Ovary (tissue), 7 donors: ENCODE measurements at regions not wholly inside any gene's neighbourhood (a gene's known extent, or its start where the extent isn't known, plus 50 kb on each side); places are given as distances from the start of the nearest gene placed in this dataset. TPM values are rescaled to one million over a fixed set of nuclear protein-coding genes. Genes with fewer than 3 reads are reported as not detected.

Experiments
- DNase-seq, 5 donors: peaks; one replicate each; pipeline ENCODE4 v3.0.0-alpha.2; 2019 to 2020
- H3K27ac ChIP-seq, 2 donors: fragments of 200-600 bp; one replicate each; pipeline versions ENCODE4 v1.5.1 to v1.8.0; 2019 to 2022
- H3K27me3 ChIP-seq: fragments of 200-600 bp; one replicate; pipeline ENCODE4 v1.8.0; 2022
- H3K36me3 ChIP-seq: fragments of 200-600 bp; sonication (generic); one replicate; pipeline ENCODE4 v1.5.1; 2019
- H3K4me1 ChIP-seq: one replicate; pipeline ENCODE4 v1.8.1; 2013; ENCODE audit warnings: mild to moderate bottlenecking, moderate library complexity; ENCODE audit not compliant: insufficient read depth
- H3K4me3 ChIP-seq: fragments of 200-600 bp; sonication (generic); one replicate; pipeline ENCODE4 v1.5.1; 2017
- H3K9me3 ChIP-seq, 2 donors: fragments of 200-600 bp in 1 of 2; sonication (generic) in 1 of 2; one replicate each; pipeline versions ENCODE4 v1.5.1 to v1.8.1; 2013 to 2019; ENCODE audit warnings: mild to moderate bottlenecking in 1 of 2, moderate library complexity in 1 of 2
- CTCF ChIP-seq, 3 donors: fragments of 450-650 bp in 2 of 3; fragments of 200-600 bp in 1 of 3; IDR thresholded peaks; one replicate each; pipeline versions ENCODE4 v1.5.1 to v1.8.0; 2016 to 2022; ENCODE audit warnings: antibody characterized with exemption in 3 of 3, mild to moderate bottlenecking in 1 of 3
- EP300 ChIP-seq: sonication (generic); formaldehyde crosslinking; IDR thresholded peaks from one replicate; pipeline ENCODE4 v1.6.1; 2017; ENCODE audit warnings: antibody characterized with exemption
- POLR2A ChIP-seq: fragments of 450-650 bp; IDR thresholded peaks from one replicate; pipeline ENCODE4 v1.6.1; 2017; ENCODE audit warnings: antibody characterized with exemption, mild to moderate bottlenecking, moderate library complexity
- WGBS, 3 donors: extraction: QIAGEN DNeasy Blood & Tissue Kit in 1 of 3; methylation state at CpG; one replicate each; pipeline versions ENCODE4 v1.1.5 to v1.1.7; 2013 to 2017; 5-methylcytosine and 5-hydroxymethylcytosine counted together
- intact Hi-C, 4 donors: fragments of 100-400 bp; cut with DNase I; formaldehyde crosslinking; loops; one replicate each; pipeline versions ENCODE4 v1.11.0 to v1.15.1; 2022 to 2023
- small RNA-seq: library from RNA; depleted of rRNA; stranded (forward); fragments of <200 nt; gene quantifications from one replicate; pipeline ENCODE3, GENCODE V24; 2016
- donor health status: DM: no; HTN: no; CAD: no; lungs with moderate emphysema.
- donor health status: DM: no; HTN: no; CAD: no.
- donor health status: Bipolar disorder and iron deficiency.
- donor health status: DM: no; HTN: no; CAD: no.
- donor health status: DM: yes; HTN: yes; CAD: no.

- Histone ChIP-seq H3K36me3 (no peaks in the 10 kb centered on the region), H3K27ac (no peak overlapping the region), H3K4me3 (no peak overlapping the region), H3K9me3 (no peaks in the 10 kb centered on the region), H3K27me3 (no peaks in the 10 kb centered on the region), H3K4me1 (peaks cover 2% of the 10 kb centered on the region)
- DNase-seq: no peak
- 92 to 95% (median 93%) methylated on average over 2 of the region's 2 CpGs for WGBS, 3 donors
- intact Hi-C loops: no loop called here
- TF ChIP-seq CTCF (IDR thresholded peaks at IDR 0.05) (no peak), POLR2A (no peak), EP300 (no peak)
These were observed 59.5 kb upstream of the SFMBT2 start for GRCh38 chr10:7470371-7470770.

- Histone ChIP-seq H3K4me3 (no peak overlapping the region), H3K27me3 (no peaks in the 10 kb centered on the region), H3K4me1 (peaks cover 5% of the 10 kb centered on the region), H3K36me3 (no peaks in the 10 kb centered on the region), H3K27ac (peak overlapping the region in 1 of 2 donors; percentile 17), H3K9me3 (no peaks in the 10 kb centered on the region)
- intact Hi-C loops: no loop called here
- no peak for TF ChIP-seq EP300
- no peak for TF ChIP-seq POLR2A
- TF ChIP-seq CTCF (IDR thresholded peaks at IDR 0.05): no peak
- WGBS, 3 donors: 77 to 86% (median 83%) methylated on average over 7 of the region's 7 CpGs
- no peak for DNase-seq
These were observed 56.3 kb upstream of the SFMBT2 start for GRCh38 chr10:7467031-7467667.

- Histone ChIP-seq H3K36me3 (no peaks in the 10 kb centered on the region), H3K4me1 (peaks cover 5% of the 10 kb centered on the region), H3K9me3 (no peaks in the 10 kb centered on the region), H3K4me3 (no peak overlapping the region), H3K27me3 (no peaks in the 10 kb centered on the region), H3K27ac (peak overlapping the region in 1 of 2 donors; percentile 62)
- DNase-seq: peak; percentile 70 to 82 (median 79)
- 15 to 30% (median 19%) methylated on average over 8 of the region's 8 CpGs for whole genome bisulfite sequencing, 3 donors
- no peak for TF ChIP-seq POLR2A
- TF ChIP-seq CTCF (IDR thresholded peaks at IDR 0.05): no peak
- no peak for TF ChIP-seq EP300
- intact Hi-C loops: no loop called here
These were observed 53.9 kb upstream of the SFMBT2 start for GRCh38 chr10:7464691-7465090.

Small RNA genes lying in the stretch of these regions (small RNA-seq; reads per million reads assigned to genes)
- gene RNU6-535P: not detected
